ENCODE measurements at regions not wholly inside any gene's neighbourhood (a gene's known extent, or its start where the extent isn't known, plus 50 kb on each side); places are given as distances from the start of the nearest gene placed in this dataset.

GRCh38 chr6:156167016-156167624 lies 610.1 kb upstream of the ARID1B start:
- DNase-seq (no peak), FAIRE-seq (no peak)
- 47 to 76% (median 70%) methylated on average over 7 of the region's 7 CpGs for WGBS, 3 donors
- Histone ChIP-seq H3K36me3 (ENCODE audit: control insufficient read depth in 3 of 3, insufficient read depth in 2 of 3, low read depth in 1 of 3, low read length in 3 of 3) (no peaks in the 10 kb centered on the region), H3K9me3 (ENCODE audit: control insufficient read depth in 2 of 2, insufficient read depth in 1 of 2, low read depth in 1 of 2, low read length in 1 of 2) (no peaks in the 10 kb centered on the region), H3K4me1 (ENCODE audit: control insufficient read depth in 3 of 3, insufficient read depth in 2 of 3, low read depth in 1 of 3, low read length in 2 of 3) (no peaks in the 10 kb centered on the region), H3K27me3 (ENCODE audit: control insufficient read depth in 3 of 3, insufficient read depth in 3 of 3, low read length in 3 of 3) (no peaks in the 10 kb centered on the region), H3K27ac (ENCODE audit: low read depth in 1 of 3, low read length in 2 of 3) (peak overlapping the region in 2 of 3 donors; percentile 2 to 50), H3K4me3 (ENCODE audit: low read depth in 1 of 3, low read length in 3 of 3) (no peak overlapping the region)

DNA sequence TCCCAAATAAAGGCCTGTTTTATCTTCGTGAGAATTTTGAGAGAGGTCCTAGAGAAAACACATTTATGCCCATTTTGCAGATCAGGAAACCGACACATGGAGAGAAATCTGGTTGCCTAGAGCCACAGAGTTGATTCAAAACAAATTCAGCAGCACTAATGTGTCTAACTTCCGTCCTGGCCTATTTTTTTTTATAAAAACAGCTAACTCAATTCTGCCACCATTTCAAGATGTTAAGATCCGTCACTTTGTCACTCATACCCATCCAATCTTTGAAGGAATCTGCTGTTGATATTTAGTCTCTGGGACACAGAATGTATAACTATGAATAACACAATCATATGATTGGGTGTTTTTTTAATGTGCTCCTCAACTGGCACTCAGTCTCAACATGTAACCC lies 611.1 kb upstream of the ARID1B start:
- no peaks in the 10 kb centered on the region for H3K9me3 ChIP-seq (ENCODE audit: control insufficient read depth in 2 of 2, insufficient read depth in 1 of 2, low read depth in 1 of 2, low read length in 1 of 2)
- no peaks in the 10 kb centered on the region for H3K36me3 ChIP-seq (ENCODE audit: control insufficient read depth in 3 of 3, insufficient read depth in 2 of 3, low read depth in 1 of 3, low read length in 3 of 3)
- H3K27ac ChIP-seq (ENCODE audit: low read depth in 1 of 3, low read length in 2 of 3) = no peak overlapping the region
- DNase-seq = no peak
- 74 to 81% (median 80%) methylated on average over 4 of the region's 4 CpGs for WGBS, 3 donors
- no peak overlapping the region for H3K4me3 ChIP-seq (ENCODE audit: low read depth in 1 of 3, low read length in 3 of 3)
- no peaks in the 10 kb centered on the region for H3K27me3 ChIP-seq (ENCODE audit: control insufficient read depth in 3 of 3, insufficient read depth in 3 of 3, low read length in 3 of 3)
- no peak for FAIRE-seq
- H3K4me1 ChIP-seq (ENCODE audit: control insufficient read depth in 3 of 3, insufficient read depth in 2 of 3, low read depth in 1 of 3, low read length in 2 of 3) = no peaks in the 10 kb centered on the region

DNA sequence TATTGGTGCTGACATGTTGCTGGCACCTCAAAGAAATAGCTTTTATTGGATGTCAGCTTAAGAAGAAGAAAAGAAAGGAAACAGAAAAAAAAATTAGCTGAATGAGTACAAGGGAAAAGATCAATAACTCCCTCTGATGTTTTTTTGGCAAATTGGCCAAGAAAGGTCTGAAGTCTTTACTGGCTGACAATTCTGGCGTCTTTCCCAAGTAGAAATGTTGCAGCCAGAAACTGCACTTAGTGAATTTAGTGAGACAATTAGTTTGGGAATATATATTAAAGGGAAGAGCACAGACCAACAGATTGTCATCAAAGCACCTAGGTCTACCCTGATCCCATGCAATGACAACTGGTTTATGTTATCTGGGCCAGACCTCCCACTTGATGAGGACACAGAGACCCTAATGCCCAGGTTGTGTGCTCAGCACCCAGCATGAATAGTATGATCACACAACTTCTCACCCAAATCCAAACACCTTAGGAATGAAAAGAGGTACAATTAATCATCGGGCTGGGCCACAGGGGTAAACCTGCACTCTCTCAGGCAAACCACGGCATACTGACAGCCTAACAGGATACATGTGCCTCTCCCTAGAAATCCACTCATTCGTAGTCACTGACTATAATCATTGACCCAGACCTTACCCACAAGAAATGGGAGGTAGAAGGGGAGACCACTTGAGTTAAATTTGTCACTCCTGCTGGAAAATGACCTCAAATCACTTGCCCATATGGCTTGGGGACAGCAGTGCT lies 612.3 kb upstream of the ARID1B start:
- Histone ChIP-seq H3K9me3 (ENCODE audit: control insufficient read depth in 2 of 2, insufficient read depth in 1 of 2, low read depth in 1 of 2, low read length in 1 of 2) (no peaks in the 10 kb centered on the region), H3K4me3 (ENCODE audit: low read depth in 1 of 3, low read length in 3 of 3) (no peak overlapping the region), H3K4me1 (ENCODE audit: control insufficient read depth in 3 of 3, insufficient read depth in 2 of 3, low read depth in 1 of 3, low read length in 2 of 3) (no peaks in the 10 kb centered on the region), H3K27ac (ENCODE audit: low read depth in 1 of 3, low read length in 2 of 3) (no peak overlapping the region), H3K36me3 (ENCODE audit: control insufficient read depth in 3 of 3, insufficient read depth in 2 of 3, low read depth in 1 of 3, low read length in 3 of 3) (no peaks in the 10 kb centered on the region), H3K27me3 (ENCODE audit: control insufficient read depth in 3 of 3, insufficient read depth in 3 of 3, low read length in 3 of 3) (no peaks in the 10 kb centered on the region)
- DNase-seq (no peak), FAIRE-seq (no peak)
- 74 to 77% (median 74%) methylated on average over 4 of the region's 4 CpGs for WGBS, 3 donors

GRCh38 chr6:156163311-156163710 lies 613.9 kb upstream of the ARID1B start:
- WGBS, 3 donors = 71 to 82% (median 75%) methylated on average over 2 of the region's 2 CpGs
- no peak overlapping the region for H3K4me3 ChIP-seq (ENCODE audit: low read depth in 1 of 3, low read length in 3 of 3)
- no peaks in the 10 kb centered on the region for H3K9me3 ChIP-seq (ENCODE audit: control insufficient read depth in 2 of 2, insufficient read depth in 1 of 2, low read depth in 1 of 2, low read length in 1 of 2)
- H3K36me3 ChIP-seq (ENCODE audit: control insufficient read depth in 3 of 3, insufficient read depth in 2 of 3, low read depth in 1 of 3, low read length in 3 of 3) = no peaks in the 10 kb centered on the region
- no peaks in the 10 kb centered on the region for H3K27me3 ChIP-seq (ENCODE audit: control insufficient read depth in 3 of 3, insufficient read depth in 3 of 3, low read length in 3 of 3)
- no peak for DNase-seq
- H3K4me1 ChIP-seq (ENCODE audit: control insufficient read depth in 3 of 3, insufficient read depth in 2 of 3, low read depth in 1 of 3, low read length in 2 of 3) = no peaks in the 10 kb centered on the region
- no peak overlapping the region for H3K27ac ChIP-seq (ENCODE audit: low read depth in 1 of 3, low read length in 2 of 3)
- no peak for FAIRE-seq

DNA sequence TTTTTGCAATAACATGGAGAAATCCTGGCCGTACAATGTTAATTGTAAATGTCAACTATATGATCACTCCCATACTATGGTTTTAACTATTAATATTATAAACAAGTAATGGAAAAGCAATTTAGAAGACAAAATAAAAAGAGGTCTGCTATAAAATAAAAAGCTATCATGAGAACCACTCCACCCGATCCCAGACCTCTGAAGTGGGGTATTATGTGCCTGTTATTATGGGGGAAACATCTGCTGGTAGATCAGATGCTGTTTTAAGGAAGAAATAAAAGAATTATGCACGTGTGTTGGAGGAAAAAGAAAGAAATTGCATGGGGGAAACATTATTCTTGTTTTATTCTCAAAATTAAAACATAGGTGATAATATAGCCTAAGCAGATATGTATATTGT lies 615.7 kb upstream of the ARID1B start:
- Histone ChIP-seq H3K36me3 (ENCODE audit: control insufficient read depth in 3 of 3, insufficient read depth in 2 of 3, low read depth in 1 of 3, low read length in 3 of 3) (no peaks in the 10 kb centered on the region), H3K27ac (ENCODE audit: low read depth in 1 of 3, low read length in 2 of 3) (no peak overlapping the region), H3K9me3 (ENCODE audit: control insufficient read depth in 2 of 2, insufficient read depth in 1 of 2, low read depth in 1 of 2, low read length in 1 of 2) (no peaks in the 10 kb centered on the region), H3K4me3 (ENCODE audit: low read depth in 1 of 3, low read length in 3 of 3) (no peak overlapping the region), H3K4me1 (ENCODE audit: control insufficient read depth in 3 of 3, insufficient read depth in 2 of 3, low read depth in 1 of 3, low read length in 2 of 3) (no peaks in the 10 kb centered on the region), H3K27me3 (ENCODE audit: control insufficient read depth in 3 of 3, insufficient read depth in 3 of 3, low read length in 3 of 3) (no peaks in the 10 kb centered on the region)
- 73 to 78% (median 73%) methylated on average over 3 of the region's 3 CpGs for WGBS, 3 donors
- DNase-seq = no peak
- no peak for FAIRE-seq

GRCh38 chr6:156160795-156161165 lies 616.4 kb upstream of the ARID1B start:
- H3K36me3 ChIP-seq (ENCODE audit: control insufficient read depth in 3 of 3, insufficient read depth in 2 of 3, low read depth in 1 of 3, low read length in 3 of 3) = no peaks in the 10 kb centered on the region
- WGBS, 3 donors = 58 to 65% (median 62%) methylated on average over 3 of the region's 3 CpGs
- H3K27ac ChIP-seq (ENCODE audit: low read depth in 1 of 3, low read length in 2 of 3) = no peak overlapping the region
- H3K27me3 ChIP-seq (ENCODE audit: control insufficient read depth in 3 of 3, insufficient read depth in 3 of 3, low read length in 3 of 3) = no peaks in the 10 kb centered on the region
- no peaks in the 10 kb centered on the region for H3K4me1 ChIP-seq (ENCODE audit: control insufficient read depth in 3 of 3, insufficient read depth in 2 of 3, low read depth in 1 of 3, low read length in 2 of 3)
- no peak overlapping the region for H3K4me3 ChIP-seq (ENCODE audit: low read depth in 1 of 3, low read length in 3 of 3)
- FAIRE-seq (no peak), DNase-seq (no peak)
- H3K9me3 ChIP-seq (ENCODE audit: control insufficient read depth in 2 of 2, insufficient read depth in 1 of 2, low read depth in 1 of 2, low read length in 1 of 2) = no peaks in the 10 kb centered on the region

- Histone ChIP-seq H3K27ac (ENCODE audit: low read depth in 1 of 3, low read length in 2 of 3) (no peak overlapping the region), H3K27me3 (ENCODE audit: control insufficient read depth in 3 of 3, insufficient read depth in 3 of 3, low read length in 3 of 3) (no peaks in the 10 kb centered on the region), H3K4me1 (ENCODE audit: control insufficient read depth in 3 of 3, insufficient read depth in 2 of 3, low read depth in 1 of 3, low read length in 2 of 3) (no peaks in the 10 kb centered on the region), H3K36me3 (ENCODE audit: control insufficient read depth in 3 of 3, insufficient read depth in 2 of 3, low read depth in 1 of 3, low read length in 3 of 3) (no peaks in the 10 kb centered on the region), H3K4me3 (ENCODE audit: low read depth in 1 of 3, low read length in 3 of 3) (no peak overlapping the region), H3K9me3 (ENCODE audit: control insufficient read depth in 2 of 2, insufficient read depth in 1 of 2, low read depth in 1 of 2, low read length in 1 of 2) (no peaks in the 10 kb centered on the region)
- WGBS, 3 donors = 85 to 91% (median 86%) methylated on average over 3 of the region's 3 CpGs
- no peak for DNase-seq
- FAIRE-seq = peak; percentile 71
These were observed 617.0 kb upstream of the ARID1B start for GRCh38 chr6:156160007-156160794.

DNA sequence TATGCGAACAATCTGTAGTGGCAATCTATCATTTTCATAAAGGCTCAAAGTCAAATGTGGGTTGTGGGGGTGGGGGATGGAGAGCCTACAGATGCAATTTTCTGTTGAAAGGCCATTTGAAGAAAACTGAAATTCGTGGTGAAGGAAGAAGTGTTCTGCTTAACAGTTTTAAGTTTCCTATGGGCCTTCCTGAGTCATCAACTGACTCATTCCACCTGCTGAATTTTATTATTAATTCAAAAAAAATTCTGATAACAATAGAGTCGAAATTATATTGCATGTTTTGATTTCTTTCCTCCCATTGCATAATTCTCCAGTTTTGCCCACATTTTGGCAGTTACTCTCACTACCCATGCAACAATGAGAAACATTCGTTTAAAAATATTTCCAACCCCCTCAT lies 622.3 kb upstream of the ARID1B start:
- Histone ChIP-seq H3K36me3 (ENCODE audit: control insufficient read depth in 3 of 3, insufficient read depth in 2 of 3, low read depth in 1 of 3, low read length in 3 of 3) (no peaks in the 10 kb centered on the region), H3K27ac (ENCODE audit: low read depth in 1 of 3, low read length in 2 of 3) (no peak overlapping the region), H3K9me3 (ENCODE audit: control insufficient read depth in 2 of 2, insufficient read depth in 1 of 2, low read depth in 1 of 2, low read length in 1 of 2) (no peaks in the 10 kb centered on the region), H3K4me3 (ENCODE audit: low read depth in 1 of 3, low read length in 3 of 3) (no peak overlapping the region), H3K4me1 (ENCODE audit: control insufficient read depth in 3 of 3, insufficient read depth in 2 of 3, low read depth in 1 of 3, low read length in 2 of 3) (no peaks in the 10 kb centered on the region), H3K27me3 (ENCODE audit: control insufficient read depth in 3 of 3, insufficient read depth in 3 of 3, low read length in 3 of 3) (no peaks in the 10 kb centered on the region)
- WGBS, 3 donors = 46 to 48% (median 47%) methylated on average over 4 of the region's 4 CpGs
- DNase-seq = no peak
- no peak for FAIRE-seq
